ENCODE measurements at regions not wholly inside any gene's neighbourhood (a gene's known extent, or its start where the extent isn't known, plus 50 kb on each side); places are given as distances from the start of the nearest gene placed in this dataset.

DNA sequence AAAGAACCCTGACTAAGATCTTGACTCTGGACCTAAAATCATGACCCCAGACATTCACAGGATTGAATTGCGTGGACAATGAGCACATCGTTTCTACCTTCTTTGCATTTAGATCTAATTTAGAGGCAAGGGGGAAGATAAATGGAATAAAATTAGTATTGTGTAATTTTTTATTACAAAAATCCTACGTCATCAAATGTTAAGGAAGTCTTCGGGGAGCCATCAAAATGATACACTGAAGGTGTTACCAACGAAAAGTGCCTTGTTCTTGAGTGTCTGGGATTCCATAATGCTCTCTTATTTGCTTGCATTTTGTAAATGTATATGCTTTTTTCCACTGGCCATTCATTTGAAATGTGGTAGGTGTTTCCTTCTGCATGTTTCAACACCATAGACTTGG lies 52.8 kb upstream of the C3orf49 start:
- TF ChIP-seq BHLHE40 (IDR thresholded peaks at IDR 0.05; ENCODE audit: low read length) (no peak), TCF12 (IDR thresholded peaks at IDR 0.05) (no peak), TCF12 (CRISPR knock-in tag; IDR thresholded peaks at IDR 0.05) (no peak), ZSCAN29 (CRISPR knock-in tag; conservative IDR thresholded peaks at IDR 0.05) (no peak), ZNF550 (CRISPR knock-in tag; IDR thresholded peaks at IDR 0.05; ENCODE audit: borderline replicate concordance) (no peak), ZBTB7A (CRISPR knock-in tag; IDR thresholded peaks at IDR 0.05) (no peak), MED8 (CRISPR knock-in tag; IDR thresholded peaks at IDR 0.05; ENCODE audit: insufficient replicate concordance) (no peak)
- TF ChIP-seq, protein P1, sequence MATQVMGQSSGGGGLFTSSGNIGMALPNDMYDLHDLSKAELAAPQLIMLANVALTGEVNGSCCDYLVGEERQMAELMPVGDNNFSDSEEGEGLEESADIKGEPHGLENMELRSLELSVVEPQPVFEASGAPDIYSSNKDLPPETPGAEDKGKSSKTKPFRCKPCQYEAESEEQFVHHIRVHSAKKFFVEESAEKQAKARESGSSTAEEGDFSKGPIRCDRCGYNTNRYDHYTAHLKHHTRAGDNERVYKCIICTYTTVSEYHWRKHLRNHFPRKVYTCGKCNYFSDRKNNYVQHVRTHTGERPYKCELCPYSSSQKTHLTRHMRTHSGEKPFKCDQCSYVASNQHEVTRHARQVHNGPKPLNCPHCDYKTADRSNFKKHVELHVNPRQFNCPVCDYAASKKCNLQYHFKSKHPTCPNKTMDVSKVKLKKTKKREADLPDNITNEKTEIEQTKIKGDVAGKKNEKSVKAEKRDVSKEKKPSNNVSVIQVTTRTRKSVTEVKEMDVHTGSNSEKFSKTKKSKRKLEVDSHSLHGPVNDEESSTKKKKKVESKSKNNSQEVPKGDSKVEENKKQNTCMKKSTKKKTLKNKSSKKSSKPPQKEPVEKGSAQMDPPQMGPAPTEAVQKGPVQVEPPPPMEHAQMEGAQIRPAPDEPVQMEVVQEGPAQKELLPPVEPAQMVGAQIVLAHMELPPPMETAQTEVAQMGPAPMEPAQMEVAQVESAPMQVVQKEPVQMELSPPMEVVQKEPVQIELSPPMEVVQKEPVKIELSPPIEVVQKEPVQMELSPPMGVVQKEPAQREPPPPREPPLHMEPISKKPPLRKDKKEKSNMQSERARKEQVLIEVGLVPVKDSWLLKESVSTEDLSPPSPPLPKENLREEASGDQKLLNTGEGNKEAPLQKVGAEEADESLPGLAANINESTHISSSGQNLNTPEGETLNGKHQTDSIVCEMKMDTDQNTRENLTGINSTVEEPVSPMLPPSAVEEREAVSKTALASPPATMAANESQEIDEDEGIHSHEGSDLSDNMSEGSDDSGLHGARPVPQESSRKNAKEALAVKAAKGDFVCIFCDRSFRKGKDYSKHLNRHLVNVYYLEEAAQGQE (IDR thresholded peaks at IDR 0.05; ENCODE audit: borderline replicate concordance in 1 of 2, low read depth in 1 of 2, low read length in 2 of 2): no peak

Data from HepG2 (cell line).